ENCODE measurements at regions not wholly inside any gene's neighbourhood (a gene's known extent, or its start where the extent isn't known, plus 50 kb on each side); places are given as distances from the start of the nearest gene placed in this dataset.

DNA sequence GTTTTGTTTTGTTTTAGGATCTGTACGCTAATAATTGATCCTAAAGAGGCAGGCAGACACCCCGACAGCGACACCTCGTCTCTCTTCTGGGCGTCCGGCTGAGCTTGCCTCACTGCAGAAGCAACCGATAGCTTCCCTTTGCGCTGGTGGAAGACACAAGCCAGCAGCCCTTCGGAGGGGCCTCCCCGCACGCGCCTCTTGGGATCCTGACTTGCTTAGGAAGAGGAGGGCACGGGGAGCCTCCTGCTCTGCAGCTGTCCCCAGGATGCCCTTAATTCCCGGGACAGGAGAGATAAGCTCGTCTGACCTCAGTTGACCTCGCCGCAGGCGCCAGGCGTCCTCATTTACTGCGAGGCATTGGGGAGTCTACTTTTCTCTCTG, 94.0 kb downstream of the CD83 start:
- Mint-ChIP-seq H3K27ac (no peak overlapping the region), H3K4me1 (peaks cover 28% of the 10 kb centered on the region), H3K9me3 (peaks cover 20% of the 10 kb centered on the region), H3K27me3 (ENCODE audit: low read depth) (peaks cover 33% of the 10 kb centered on the region), H3K36me3 (peaks cover 18% of the 10 kb centered on the region), H3K4me3 (peak overlapping the region; percentile 62)
- DNase-seq (ENCODE audit: low spot score) (peak; percentile 62), ATAC-seq (peak; percentile 47)
- TF ChIP-seq KAT7 (CRISPR knock-in tag; IDR thresholded peaks at IDR 0.05; ENCODE audit: borderline replicate concordance) (0 out of 2 replicates have a peak, but pooled peaks have one; percentile 27), TP53 (CRISPR knock-in tag; IDR thresholded peaks at IDR 0.05) (0 out of 2 replicates have a peak, but pooled peaks have one; percentile 8), ZNF281 (CRISPR knock-in tag; IDR thresholded peaks at IDR 0.05) (0 out of 2 replicates have a peak, but pooled peaks have one; percentile 52), MXD4 (CRISPR knock-in tag; IDR thresholded peaks at IDR 0.05; ENCODE audit: borderline replicate concordance) (no peak), ATF3 (CRISPR knock-in tag; conservative IDR thresholded peaks at IDR 0.05) (no peak), NFATC4 (CRISPR knock-in tag; IDR thresholded peaks at IDR 0.05) (no peak), CREB1 (CRISPR knock-in tag; IDR thresholded peaks at IDR 0.05) (no peak)
- TF ChIP-seq, protein P1, sequence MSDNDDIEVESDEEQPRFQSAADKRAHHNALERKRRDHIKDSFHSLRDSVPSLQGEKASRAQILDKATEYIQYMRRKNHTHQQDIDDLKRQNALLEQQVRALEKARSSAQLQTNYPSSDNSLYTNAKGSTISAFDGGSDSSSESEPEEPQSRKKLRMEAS (CRISPR knock-in tag; IDR thresholded peaks at IDR 0.05): peak; percentile 44
- ChIA-PET POLR2A (no interaction called here), CTCF (interaction anchor here (0.6 to 3.0 kb wide), 20 partner anchors 13 to 1409 kb away, joined by 3 to 17 read pairs (median 4); partner anchors contain the start of gene JARID2)

GRCh38 chr6:14212020-14212419, 94.4 kb downstream of the CD83 start:
- peaks cover 18% of the 10 kb centered on the region for H3K36me3 Mint-ChIP-seq
- H3K27ac Mint-ChIP-seq: peak overlapping the region; percentile 81
- peaks cover 20% of the 10 kb centered on the region for H3K9me3 Mint-ChIP-seq
- ATAC-seq: peak; percentile 9
- POLR2A ChIA-PET: no interaction called here
- CTCF ChIA-PET: interaction anchor here (0.6 to 3.0 kb wide), 18 partner anchors 12 to 1409 kb away, joined by 3 to 17 read pairs (median 4); partner anchors contain the start of gene JARID2
- TF ChIP-seq TP53 (CRISPR knock-in tag; IDR thresholded peaks at IDR 0.05) (no peak), NR2C2 (CRISPR knock-in tag; IDR thresholded peaks at IDR 0.05) (0 out of 2 replicates have a peak, but pooled peaks have one; percentile 24), EMX1 (CRISPR knock-in tag; IDR thresholded peaks at IDR 0.05) (no peak), ZNF281 (CRISPR knock-in tag; IDR thresholded peaks at IDR 0.05) (no peak), ATF6 (CRISPR knock-in tag; IDR thresholded peaks at IDR 0.05) (no peak), MYBL2 (CRISPR knock-in tag; IDR thresholded peaks at IDR 0.05) (0 out of 2 replicates have a peak, but pooled peaks have one; percentile 8), ZNF232 (CRISPR knock-in tag; IDR thresholded peaks at IDR 0.05) (0 out of 2 replicates have a peak, but pooled peaks have one; percentile 38), ATF1 (CRISPR knock-in tag; IDR thresholded peaks at IDR 0.05) (no peak)
- TF ChIP-seq, protein P2, sequence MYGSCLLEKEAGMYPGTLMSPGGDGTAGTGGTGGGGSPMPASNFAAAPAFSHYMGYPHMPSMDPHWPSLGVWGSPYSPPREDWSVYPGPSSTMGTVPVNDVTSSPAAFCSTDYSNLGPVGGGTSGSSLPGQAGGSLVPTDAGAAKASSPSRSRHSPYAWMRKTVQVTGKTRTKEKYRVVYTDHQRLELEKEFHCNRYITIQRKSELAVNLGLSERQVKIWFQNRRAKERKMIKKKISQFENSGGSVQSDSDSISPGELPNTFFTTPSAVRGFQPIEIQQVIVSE (CRISPR knock-in tag; IDR thresholded peaks at IDR 0.05; ENCODE audit: borderline replicate concordance): no peak
- TF ChIP-seq, protein P3, sequence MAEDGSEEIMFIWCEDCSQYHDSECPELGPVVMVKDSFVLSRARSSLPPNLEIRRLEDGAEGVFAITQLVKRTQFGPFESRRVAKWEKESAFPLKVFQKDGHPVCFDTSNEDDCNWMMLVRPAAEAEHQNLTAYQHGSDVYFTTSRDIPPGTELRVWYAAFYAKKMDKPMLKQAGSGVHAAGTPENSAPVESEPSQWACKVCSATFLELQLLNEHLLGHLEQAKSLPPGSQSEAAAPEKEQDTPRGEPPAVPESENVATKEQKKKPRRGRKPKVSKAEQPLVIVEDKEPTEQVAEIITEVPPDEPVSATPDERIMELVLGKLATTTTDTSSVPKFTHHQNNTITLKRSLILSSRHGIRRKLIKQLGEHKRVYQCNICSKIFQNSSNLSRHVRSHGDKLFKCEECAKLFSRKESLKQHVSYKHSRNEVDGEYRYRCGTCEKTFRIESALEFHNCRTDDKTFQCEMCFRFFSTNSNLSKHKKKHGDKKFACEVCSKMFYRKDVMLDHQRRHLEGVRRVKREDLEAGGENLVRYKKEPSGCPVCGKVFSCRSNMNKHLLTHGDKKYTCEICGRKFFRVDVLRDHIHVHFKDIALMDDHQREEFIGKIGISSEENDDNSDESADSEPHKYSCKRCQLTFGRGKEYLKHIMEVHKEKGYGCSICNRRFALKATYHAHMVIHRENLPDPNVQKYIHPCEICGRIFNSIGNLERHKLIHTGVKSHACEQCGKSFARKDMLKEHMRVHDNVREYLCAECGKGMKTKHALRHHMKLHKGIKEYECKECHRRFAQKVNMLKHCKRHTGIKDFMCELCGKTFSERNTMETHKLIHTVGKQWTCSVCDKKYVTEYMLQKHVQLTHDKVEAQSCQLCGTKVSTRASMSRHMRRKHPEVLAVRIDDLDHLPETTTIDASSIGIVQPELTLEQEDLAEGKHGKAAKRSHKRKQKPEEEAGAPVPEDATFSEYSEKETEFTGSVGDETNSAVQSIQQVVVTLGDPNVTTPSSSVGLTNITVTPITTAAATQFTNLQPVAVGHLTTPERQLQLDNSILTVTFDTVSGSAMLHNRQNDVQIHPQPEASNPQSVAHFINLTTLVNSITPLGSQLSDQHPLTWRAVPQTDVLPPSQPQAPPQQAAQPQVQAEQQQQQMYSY (CRISPR knock-in tag; IDR thresholded peaks at IDR 0.05): 0 out of 2 replicates have a peak, but pooled peaks have one; percentile 10
- DNase-seq (ENCODE audit: low spot score): no peak
- H3K27me3 Mint-ChIP-seq (ENCODE audit: low read depth): peaks cover 38% of the 10 kb centered on the region
- H3K4me3 Mint-ChIP-seq: peak overlapping the region; percentile 62
- H3K4me1 Mint-ChIP-seq: peaks cover 28% of the 10 kb centered on the region
